H54 (cell line): ENCODE measurements at regions not wholly inside any gene's neighbourhood (a gene's known extent, or its start where the extent isn't known, plus 50 kb on each side); places are given as distances from the start of the nearest gene placed in this dataset.

Experiments
- DNase-seq: peaks from one replicate; pipeline ENCODE4 v3.0.0; 2011; ENCODE audit warnings: low spot score, mixed read lengths; ENCODE audit not compliant: insufficient read length
- FAIRE-seq: peaks from 3 replicates; lab custom pipeline; 2011; peaks lifted over from hg19 to GRCh38; lab: Jason Lieb, UNC
- POLR2A ChIP-seq: IDR thresholded peaks from 2 replicates; pipeline ENCODE4 v1.6.1; 2011; ENCODE audit warnings: low read depth, mild to moderate bottlenecking, low read length

- DNase-seq (no peak), FAIRE-seq (no peak)
- TF ChIP-seq POLR2A = no peak
Measured at GRCh38 chr11:10938650-10939387, 81.0 kb upstream of the ZBED5 start.

GRCh38 chr11:10938231-10938630 is 80.4 kb upstream of the ZBED5 start:
- no peak for DNase-seq
- FAIRE-seq = no peak
- no peak for TF ChIP-seq POLR2A

- FAIRE-seq = no peak
- TF ChIP-seq POLR2A = no peak
- no peak for DNase-seq
Measured at GRCh38 chr11:10937385-10937771, 79.5 kb upstream of the ZBED5 start.

GRCh38 chr11:10936626-10937384 is 79.0 kb upstream of the ZBED5 start:
- DNase-seq (no peak), FAIRE-seq (no peak)
- no peak for TF ChIP-seq POLR2A

GRCh38 chr11:10935015-10935559 is 77.2 kb upstream of the ZBED5 start:
- no peak for TF ChIP-seq POLR2A
- DNase-seq = no peak
- FAIRE-seq = no peak

GRCh38 chr11:10934293-10934860 is 76.5 kb upstream of the ZBED5 start:
- TF ChIP-seq POLR2A = no peak
- no peak for FAIRE-seq
- no peak for DNase-seq

- FAIRE-seq (peak; percentile 55), DNase-seq (peak; percentile 70)
- peak; percentile 26; the same call in 1 of the 2 replicates for TF ChIP-seq POLR2A
Measured at GRCh38 chr11:10933455-10934292, 75.8 kb upstream of the ZBED5 start.

GRCh38 chr11:10932976-10933375 is 75.1 kb upstream of the ZBED5 start:
- TF ChIP-seq POLR2A = no peak
- DNase-seq = no peak
- no peak for FAIRE-seq

GRCh38 chr11:10931761-10932670 is 74.2 kb upstream of the ZBED5 start:
- DNase-seq (peak; percentile 65), FAIRE-seq (no peak)
- TF ChIP-seq POLR2A = no peak

- peak; percentile 46 for TF ChIP-seq POLR2A
- FAIRE-seq (no peak), DNase-seq (peak; percentile 48)
Measured at GRCh38 chr11:10930972-10931760, 73.3 kb upstream of the ZBED5 start.

- DNase-seq = no peak
- no peak for TF ChIP-seq POLR2A
- FAIRE-seq = no peak
Measured at GRCh38 chr11:10930224-10930971, 72.5 kb upstream of the ZBED5 start.

GRCh38 chr11:10927538-10927937 is 69.7 kb upstream of the ZBED5 start:
- TF ChIP-seq POLR2A = no peak
- DNase-seq (no peak), FAIRE-seq (no peak)
